Activated naive CD8-positive, alpha-beta T cell treated with anti-CD3 and anti-CD28 coated beads, Interleukin-2, amount 50 U/mL, for 24 hours (primary cell): ENCODE measurements at regions not wholly inside any gene's neighbourhood (a gene's known extent, or its start where the extent isn't known, plus 50 kb on each side); places are given as distances from the start of the nearest gene placed in this dataset.

ENCODE experiments used
- ATAC-seq: fragments of 150-1000 bp; cut with Tn5 transposase; one replicate; pipeline ENCODE4 v1.10.0; 2021
- DNase-seq: peaks from one replicate; pipeline ENCODE4 v3.0.0; 2021
- H3K27ac Mint-ChIP-seq: one replicate; pipeline ENCODE4 v1.8.0; 2021; ENCODE audit warnings: mild to moderate bottlenecking, mixed read lengths
- H3K27me3 Mint-ChIP-seq: one replicate; pipeline ENCODE4 v1.8.0; 2021; ENCODE audit warnings: mixed read lengths
- H3K36me3 Mint-ChIP-seq: one replicate; pipeline ENCODE4 v1.8.0; 2021; ENCODE audit warnings: low read depth, mixed read lengths
- H3K4me1 Mint-ChIP-seq: one replicate; pipeline ENCODE4 v1.8.0; 2021; ENCODE audit warnings: mixed read lengths
- H3K4me3 Mint-ChIP-seq: one replicate; pipeline ENCODE4 v1.8.0; 2021; ENCODE audit warnings: mild to moderate bottlenecking, moderate library complexity, mixed read lengths
- H3K9me3 Mint-ChIP-seq: one replicate; pipeline ENCODE4 v1.8.0; 2021; ENCODE audit warnings: mixed read lengths

DNA sequence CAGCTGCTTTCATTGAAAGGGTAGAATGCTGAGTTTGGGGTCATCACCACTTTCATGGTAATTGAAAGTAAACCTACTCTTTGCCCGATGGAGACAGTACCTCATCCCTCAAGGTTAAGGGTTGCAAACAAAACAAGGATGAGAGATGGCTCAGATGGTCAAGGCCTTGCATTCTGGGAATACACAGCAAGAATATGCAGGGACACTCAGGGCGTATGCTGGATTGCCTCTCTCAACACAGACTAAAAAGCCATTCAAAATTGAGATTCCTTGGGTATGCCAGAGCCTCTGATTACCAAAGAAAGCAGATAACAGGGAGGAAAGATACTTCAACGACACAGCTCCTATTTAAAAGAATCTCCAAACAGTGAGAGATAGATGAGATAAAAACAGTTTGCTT, 310.4 kb downstream of the ARAP2 start:
- H3K4me3 Mint-ChIP-seq: no peak overlapping the region
- H3K27ac Mint-ChIP-seq: no peak overlapping the region
- H3K36me3 Mint-ChIP-seq: no peaks in the 10 kb centered on the region
- H3K9me3 Mint-ChIP-seq: no peaks in the 10 kb centered on the region
- H3K4me1 Mint-ChIP-seq: no peaks in the 10 kb centered on the region
- peaks cover 5% of the 10 kb centered on the region for H3K27me3 Mint-ChIP-seq
- no peak for ATAC-seq
- no peak for DNase-seq

DNA sequence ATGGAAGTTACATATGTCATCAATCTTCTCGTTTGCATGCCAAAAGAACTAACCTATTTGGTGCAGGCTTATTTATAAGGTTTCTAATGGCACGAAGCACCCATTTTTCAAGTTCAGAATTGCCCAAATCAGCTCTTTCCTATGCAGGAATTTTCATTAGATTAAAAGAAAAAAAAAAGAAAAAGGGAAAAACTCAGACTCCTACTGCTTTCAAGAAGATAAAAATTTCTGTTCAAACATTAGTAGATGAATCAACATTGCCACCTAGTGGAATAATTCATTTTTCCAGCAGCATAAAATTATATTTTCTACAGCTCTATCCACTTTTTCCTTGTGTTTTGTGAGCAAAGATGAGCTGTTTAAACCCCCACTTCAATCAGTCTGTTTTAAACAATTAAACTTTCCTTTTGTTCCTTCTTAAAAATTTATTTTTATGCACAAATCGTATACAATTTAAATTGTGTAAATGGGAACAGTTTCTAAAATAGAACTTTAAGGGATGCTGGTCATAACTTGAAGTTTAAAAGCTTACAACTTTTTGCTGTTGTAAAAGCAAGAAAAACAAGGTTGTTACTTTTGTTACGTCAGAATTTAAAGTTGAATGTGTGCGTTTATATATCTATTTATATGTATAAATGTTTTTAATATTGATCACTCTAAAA, 309.9 kb downstream of the ARAP2 start:
- no peak for DNase-seq
- ATAC-seq: no peak
- Mint-ChIP-seq H3K27ac (no peak overlapping the region), H3K27me3 (peaks cover 2% of the 10 kb centered on the region), H3K4me1 (no peaks in the 10 kb centered on the region), H3K36me3 (no peaks in the 10 kb centered on the region), H3K4me3 (no peak overlapping the region), H3K9me3 (no peaks in the 10 kb centered on the region)

DNA sequence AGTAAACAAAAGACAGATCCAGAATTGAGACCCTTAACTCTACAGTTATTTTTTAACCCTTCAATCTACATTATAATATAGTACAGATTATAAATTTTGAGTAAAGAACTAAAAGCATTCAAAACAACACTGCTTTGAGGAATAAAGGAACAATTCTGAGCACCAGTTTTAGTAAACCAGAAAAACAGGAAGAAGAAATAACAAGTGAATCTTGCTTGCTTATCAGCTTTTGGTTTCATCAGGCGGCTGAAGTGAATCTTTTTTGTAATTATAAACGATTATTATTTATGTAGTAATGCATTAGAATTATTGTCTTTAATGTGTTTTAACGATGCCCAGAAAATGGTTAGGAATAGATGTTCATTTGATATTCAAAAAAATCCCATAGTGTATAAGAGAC, 305.4 kb downstream of the ARAP2 start:
- ATAC-seq: no peak
- Mint-ChIP-seq H3K36me3 (no peaks in the 10 kb centered on the region), H3K4me1 (no peaks in the 10 kb centered on the region), H3K4me3 (no peak overlapping the region), H3K9me3 (no peaks in the 10 kb centered on the region), H3K27ac (no peak overlapping the region), H3K27me3 (no peaks in the 10 kb centered on the region)
- DNase-seq: no peak

DNA sequence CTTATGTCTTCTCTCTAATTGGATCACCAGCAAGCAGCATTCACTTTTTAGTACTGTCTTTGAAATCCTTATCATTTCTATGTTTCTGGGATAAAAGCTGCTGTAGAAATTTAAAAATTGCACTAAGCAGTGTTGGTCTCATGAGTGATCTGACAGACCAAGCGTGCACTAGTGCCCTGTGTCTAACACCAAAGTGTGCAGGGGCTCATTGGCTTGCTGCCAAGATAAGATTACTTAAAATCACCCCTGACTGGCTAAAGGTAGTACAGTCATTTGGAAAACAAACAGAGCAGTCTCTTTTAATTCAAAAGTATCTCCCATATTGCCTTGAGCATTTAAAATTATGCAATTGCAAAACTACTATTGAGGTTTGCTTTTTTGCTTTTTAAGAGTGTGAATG, 304.6 kb downstream of the ARAP2 start:
- no peaks in the 10 kb centered on the region for H3K4me1 Mint-ChIP-seq
- no peak for DNase-seq
- H3K9me3 Mint-ChIP-seq: no peaks in the 10 kb centered on the region
- ATAC-seq: no peak
- H3K27me3 Mint-ChIP-seq: no peaks in the 10 kb centered on the region
- H3K36me3 Mint-ChIP-seq: no peaks in the 10 kb centered on the region
- H3K4me3 Mint-ChIP-seq: no peak overlapping the region
- H3K27ac Mint-ChIP-seq: no peak overlapping the region

DNA sequence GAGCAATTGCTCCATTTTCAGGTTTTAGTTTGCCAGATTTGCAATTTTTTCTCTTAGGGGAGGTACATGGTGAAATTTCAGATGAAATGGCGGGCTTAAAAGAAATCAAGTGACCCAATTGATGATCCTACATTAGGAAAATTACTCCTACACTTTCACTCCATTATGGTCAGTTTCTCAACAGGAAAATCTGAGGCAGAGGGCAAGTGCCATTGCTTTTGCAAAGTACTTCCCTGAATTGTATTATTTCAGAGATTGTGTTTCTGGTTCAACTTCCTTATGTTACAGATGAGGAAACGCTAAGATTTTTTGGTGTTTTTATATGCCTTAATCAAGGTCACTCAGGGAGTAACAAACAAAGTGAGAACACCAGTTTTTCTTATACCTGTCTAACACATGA, 302.2 kb downstream of the ARAP2 start:
- Mint-ChIP-seq H3K27ac (no peak overlapping the region), H3K4me1 (no peaks in the 10 kb centered on the region), H3K4me3 (no peak overlapping the region), H3K27me3 (no peaks in the 10 kb centered on the region), H3K9me3 (no peaks in the 10 kb centered on the region), H3K36me3 (no peaks in the 10 kb centered on the region)
- no peak for DNase-seq
- no peak for ATAC-seq

DNA sequence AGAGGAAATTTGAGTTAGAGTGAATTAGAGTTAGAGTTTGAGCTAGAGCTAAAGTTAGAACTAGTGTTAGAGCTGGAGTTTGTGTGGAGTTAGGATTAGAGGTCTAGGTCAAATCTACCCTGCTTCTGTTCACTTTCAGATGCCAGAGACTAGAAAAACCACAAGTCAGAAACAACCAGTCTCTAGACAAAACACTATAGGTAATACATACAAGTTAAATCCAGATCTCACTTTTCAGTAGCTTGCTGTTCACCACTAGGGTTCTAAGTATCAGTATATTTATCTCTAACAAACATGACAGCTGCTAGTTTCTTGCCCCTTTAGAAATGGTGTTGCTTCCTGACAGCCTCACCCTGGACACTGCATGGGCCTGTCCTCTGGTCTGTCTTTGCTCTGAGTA, 300.7 kb downstream of the ARAP2 start:
- Mint-ChIP-seq H3K27ac (no peak overlapping the region), H3K4me3 (no peak overlapping the region), H3K9me3 (no peaks in the 10 kb centered on the region), H3K27me3 (no peaks in the 10 kb centered on the region), H3K4me1 (no peaks in the 10 kb centered on the region), H3K36me3 (no peaks in the 10 kb centered on the region)
- DNase-seq: no peak
- ATAC-seq: no peak

DNA sequence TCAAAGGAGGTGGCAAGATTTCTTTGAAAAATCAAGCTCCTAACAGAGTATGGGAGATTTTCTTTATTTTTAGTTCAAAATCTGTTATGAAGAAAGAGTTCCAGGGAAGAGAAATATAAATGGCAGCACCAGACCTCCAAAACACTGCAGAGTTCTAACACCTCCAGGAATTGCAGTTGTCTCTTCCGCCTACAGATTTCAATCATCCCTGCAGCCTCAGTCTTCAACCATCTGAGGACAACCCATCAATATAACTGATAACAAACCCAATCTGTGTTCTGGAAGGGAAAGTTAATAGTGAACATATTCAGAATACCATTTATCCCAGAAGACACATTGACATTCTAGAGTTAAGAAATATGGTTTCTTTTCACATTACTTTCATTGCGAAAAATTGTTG, 296.1 kb downstream of the ARAP2 start:
- no peak overlapping the region for H3K4me3 Mint-ChIP-seq
- H3K27me3 Mint-ChIP-seq: no peaks in the 10 kb centered on the region
- ATAC-seq (no peak), DNase-seq (no peak)
- no peaks in the 10 kb centered on the region for H3K36me3 Mint-ChIP-seq
- no peaks in the 10 kb centered on the region for H3K4me1 Mint-ChIP-seq
- no peak overlapping the region for H3K27ac Mint-ChIP-seq
- H3K9me3 Mint-ChIP-seq: peaks cover 9% of the 10 kb centered on the region

DNA sequence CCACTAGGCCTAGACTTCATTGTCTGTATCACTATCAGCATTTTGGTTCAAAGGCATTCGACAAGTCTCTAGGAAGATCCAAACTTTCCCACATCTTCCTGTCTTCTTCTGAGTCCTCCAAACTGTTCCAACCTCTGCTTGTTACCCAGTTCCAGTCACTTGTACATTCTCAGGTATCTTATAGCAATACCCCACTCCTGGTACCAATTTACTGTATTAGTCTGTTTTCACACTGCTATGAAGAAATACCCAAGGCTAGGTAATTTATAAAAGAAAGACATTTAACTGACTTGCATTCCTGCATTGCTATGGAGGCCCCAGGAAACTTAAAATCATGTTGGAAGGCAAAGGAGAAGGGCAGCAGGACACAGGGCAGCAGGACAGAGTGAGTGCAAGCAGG, 293.9 kb downstream of the ARAP2 start:
- Mint-ChIP-seq H3K4me3 (no peak overlapping the region), H3K9me3 (peaks cover 26% of the 10 kb centered on the region), H3K4me1 (no peaks in the 10 kb centered on the region), H3K36me3 (no peaks in the 10 kb centered on the region), H3K27ac (no peak overlapping the region), H3K27me3 (no peaks in the 10 kb centered on the region)
- ATAC-seq: no peak
- no peak for DNase-seq

DNA sequence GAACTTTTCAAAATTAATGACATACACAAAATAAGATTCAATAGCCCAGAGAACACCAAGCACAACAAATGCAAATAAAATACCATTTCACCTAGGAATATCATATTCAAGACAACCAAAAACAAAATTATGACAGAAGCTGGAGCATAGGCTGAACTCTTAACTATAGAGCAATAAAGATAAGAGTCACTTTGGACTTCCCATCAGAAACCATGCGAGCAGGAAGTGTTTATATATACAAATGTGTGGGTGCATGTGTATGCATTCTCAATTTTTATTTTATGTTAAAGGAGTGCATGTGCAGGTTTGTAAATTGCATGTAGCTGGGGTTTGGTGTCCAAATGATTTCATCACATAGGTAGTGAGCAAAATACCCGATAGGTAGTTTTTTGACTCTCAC, 291.6 kb downstream of the ARAP2 start:
- DNase-seq: no peak
- no peak for ATAC-seq
- H3K9me3 Mint-ChIP-seq: peaks cover 35% of the 10 kb centered on the region
- no peaks in the 10 kb centered on the region for H3K27me3 Mint-ChIP-seq
- H3K27ac Mint-ChIP-seq: no peak overlapping the region
- H3K4me3 Mint-ChIP-seq: no peak overlapping the region
- no peaks in the 10 kb centered on the region for H3K36me3 Mint-ChIP-seq
- H3K4me1 Mint-ChIP-seq: no peaks in the 10 kb centered on the region

DNA sequence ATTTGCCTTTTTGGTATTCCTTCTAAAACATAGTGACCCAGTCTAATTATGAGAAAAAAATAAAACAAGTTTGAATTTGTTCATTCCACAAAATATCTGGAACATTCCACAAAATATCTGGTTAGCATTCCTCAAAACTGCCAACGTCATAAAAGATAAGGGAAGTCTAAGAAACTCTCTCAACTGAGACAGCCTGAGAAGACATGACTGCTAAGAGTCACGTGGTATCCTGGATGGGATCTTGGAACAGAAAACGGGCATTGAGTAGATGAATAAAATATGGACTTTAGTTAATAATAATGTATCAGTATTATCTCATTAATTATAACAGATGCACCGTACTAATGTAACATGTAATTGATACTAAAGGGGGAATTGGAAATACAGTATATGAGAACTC, 280.9 kb downstream of the ARAP2 start:
- Mint-ChIP-seq H3K9me3 (no peaks in the 10 kb centered on the region), H3K4me1 (no peaks in the 10 kb centered on the region), H3K36me3 (no peaks in the 10 kb centered on the region), H3K27me3 (no peaks in the 10 kb centered on the region), H3K27ac (no peak overlapping the region), H3K4me3 (no peak overlapping the region)
- DNase-seq (no peak), ATAC-seq (no peak)

DNA sequence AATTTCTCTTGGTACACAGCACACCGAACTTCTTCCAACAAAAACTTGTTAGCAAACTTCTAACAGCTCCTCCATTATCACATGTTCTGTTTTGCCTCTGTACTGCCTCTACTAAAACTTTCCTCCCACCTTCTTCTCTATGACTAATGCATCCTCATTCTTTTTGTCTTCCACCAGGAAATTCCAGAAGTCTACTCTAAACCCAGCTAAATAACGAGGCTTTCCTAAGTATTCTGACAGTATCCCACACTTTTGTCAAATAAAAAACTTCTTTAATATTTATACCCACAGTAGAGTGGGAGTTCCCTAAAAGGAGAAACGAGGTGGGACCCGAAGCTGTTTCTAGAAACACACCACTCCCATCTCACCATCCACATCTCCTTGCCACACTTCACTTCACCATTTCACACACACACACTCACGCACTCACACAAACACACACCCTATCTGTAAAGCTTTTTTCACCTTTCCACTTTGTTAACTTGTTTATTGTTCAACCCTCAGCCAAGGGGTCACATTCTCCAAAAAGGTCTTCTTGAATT, 280.3 kb downstream of the ARAP2 start:
- H3K36me3 Mint-ChIP-seq: no peaks in the 10 kb centered on the region
- no peak overlapping the region for H3K4me3 Mint-ChIP-seq
- H3K27ac Mint-ChIP-seq: no peak overlapping the region
- DNase-seq (no peak), ATAC-seq (no peak)
- no peaks in the 10 kb centered on the region for H3K9me3 Mint-ChIP-seq
- H3K27me3 Mint-ChIP-seq: no peaks in the 10 kb centered on the region
- H3K4me1 Mint-ChIP-seq: no peaks in the 10 kb centered on the region

DNA sequence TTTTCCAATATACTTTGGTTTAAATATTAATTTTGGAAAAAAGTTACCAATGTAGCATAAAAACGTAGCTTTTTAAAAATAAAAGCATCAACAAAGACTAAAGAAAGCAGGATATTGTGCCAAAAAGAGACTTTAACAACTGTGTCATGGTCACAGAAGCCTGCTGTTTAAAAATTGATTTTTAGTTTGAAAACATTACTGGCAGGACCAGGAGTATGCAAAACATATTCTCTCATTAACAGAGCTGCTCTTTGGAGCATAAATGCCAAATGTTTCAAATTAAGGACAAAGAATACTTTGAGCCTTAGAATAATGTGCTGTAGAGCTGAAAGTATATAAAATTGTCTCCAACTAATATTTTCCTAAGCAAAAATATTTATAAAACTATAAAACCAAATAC, 279.0 kb downstream of the ARAP2 start:
- H3K36me3 Mint-ChIP-seq: no peaks in the 10 kb centered on the region
- no peak for DNase-seq
- ATAC-seq: no peak
- no peaks in the 10 kb centered on the region for H3K9me3 Mint-ChIP-seq
- no peaks in the 10 kb centered on the region for H3K27me3 Mint-ChIP-seq
- no peak overlapping the region for H3K27ac Mint-ChIP-seq
- no peak overlapping the region for H3K4me3 Mint-ChIP-seq
- no peaks in the 10 kb centered on the region for H3K4me1 Mint-ChIP-seq

DNA sequence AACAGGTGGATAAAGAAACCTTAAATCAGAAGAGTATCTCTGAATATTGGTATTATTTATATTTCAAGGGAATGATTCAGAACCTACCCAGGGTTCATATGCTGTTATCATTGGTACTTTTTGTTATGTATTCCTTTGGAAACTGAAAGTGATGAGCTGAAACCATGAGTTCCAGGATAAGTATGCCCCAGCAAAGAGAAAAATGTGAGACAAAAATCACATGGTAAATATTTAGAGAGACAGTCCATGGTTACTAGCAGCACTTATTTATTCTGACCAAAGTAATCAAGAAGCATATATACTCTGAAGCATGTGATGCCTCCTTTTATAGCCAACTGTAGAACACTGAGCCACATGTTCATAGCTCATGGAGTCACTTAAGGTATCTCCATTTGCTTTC, 277.7 kb downstream of the ARAP2 start:
- Mint-ChIP-seq H3K36me3 (no peaks in the 10 kb centered on the region), H3K4me3 (no peak overlapping the region), H3K4me1 (peaks cover 3% of the 10 kb centered on the region), H3K27ac (no peak overlapping the region), H3K9me3 (no peaks in the 10 kb centered on the region), H3K27me3 (no peaks in the 10 kb centered on the region)
- no peak for DNase-seq
- no peak for ATAC-seq

DNA sequence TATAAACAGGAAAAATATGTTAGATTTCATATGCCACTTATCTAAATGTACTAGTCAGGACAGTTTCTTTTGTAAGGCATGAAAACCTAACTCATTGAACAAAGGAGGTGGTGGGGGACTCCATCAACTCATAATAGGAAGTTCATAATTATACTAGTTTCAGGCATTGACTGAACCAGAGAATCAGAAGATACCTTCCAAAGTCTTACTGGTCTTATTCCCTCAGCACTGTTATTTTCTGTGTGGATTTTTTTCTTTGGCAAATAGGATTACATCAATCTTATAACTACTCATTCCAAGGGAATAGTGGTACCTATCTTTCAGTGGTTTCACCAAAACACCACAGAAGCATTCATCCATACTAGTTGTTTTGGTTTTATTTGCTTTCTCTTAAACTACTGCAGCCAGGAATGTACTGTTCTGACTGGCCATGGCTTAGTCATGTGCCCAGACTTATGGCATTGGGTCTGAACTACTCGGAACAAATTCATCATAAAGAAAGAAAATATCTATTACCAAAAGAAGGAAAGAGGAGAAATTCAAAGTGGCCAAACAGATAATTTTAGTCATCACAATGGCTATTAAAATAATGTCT, 273.9 kb downstream of the ARAP2 start:
- H3K27ac Mint-ChIP-seq: no peak overlapping the region
- H3K9me3 Mint-ChIP-seq: no peaks in the 10 kb centered on the region
- no peak overlapping the region for H3K4me3 Mint-ChIP-seq
- DNase-seq (no peak), ATAC-seq (peak; percentile 65)
- H3K4me1 Mint-ChIP-seq: peaks cover 7% of the 10 kb centered on the region
- H3K27me3 Mint-ChIP-seq: peaks cover 3% of the 10 kb centered on the region
- no peaks in the 10 kb centered on the region for H3K36me3 Mint-ChIP-seq

DNA sequence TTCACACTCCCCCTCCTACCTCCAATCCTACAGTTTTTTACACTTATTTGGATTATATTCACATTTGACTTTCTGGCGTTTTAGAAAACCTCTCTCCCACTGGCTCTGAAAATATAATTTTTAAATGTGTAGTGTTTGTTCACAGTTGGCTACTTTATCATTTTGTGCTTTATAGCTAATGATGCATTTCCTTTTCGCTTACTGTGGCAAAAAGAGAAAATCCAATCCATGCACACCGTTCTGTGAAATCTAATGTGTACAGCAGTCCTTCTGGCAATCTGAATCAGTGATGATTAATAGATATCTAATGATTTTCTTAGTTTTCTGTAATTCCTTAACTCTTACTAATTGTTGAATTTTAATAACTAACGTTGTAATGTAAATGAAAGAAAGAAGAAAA, 271.5 kb downstream of the ARAP2 start:
- Mint-ChIP-seq H3K4me1 (peaks cover 17% of the 10 kb centered on the region), H3K36me3 (no peaks in the 10 kb centered on the region), H3K27me3 (peaks cover 3% of the 10 kb centered on the region), H3K27ac (no peak overlapping the region), H3K4me3 (no peak overlapping the region), H3K9me3 (no peaks in the 10 kb centered on the region)
- ATAC-seq (no peak), DNase-seq (no peak)
